ENCODE measurements at regions not wholly inside any gene's neighbourhood (a gene's known extent, or its start where the extent isn't known, plus 50 kb on each side); places are given as distances from the start of the nearest gene placed in this dataset.

DNA sequence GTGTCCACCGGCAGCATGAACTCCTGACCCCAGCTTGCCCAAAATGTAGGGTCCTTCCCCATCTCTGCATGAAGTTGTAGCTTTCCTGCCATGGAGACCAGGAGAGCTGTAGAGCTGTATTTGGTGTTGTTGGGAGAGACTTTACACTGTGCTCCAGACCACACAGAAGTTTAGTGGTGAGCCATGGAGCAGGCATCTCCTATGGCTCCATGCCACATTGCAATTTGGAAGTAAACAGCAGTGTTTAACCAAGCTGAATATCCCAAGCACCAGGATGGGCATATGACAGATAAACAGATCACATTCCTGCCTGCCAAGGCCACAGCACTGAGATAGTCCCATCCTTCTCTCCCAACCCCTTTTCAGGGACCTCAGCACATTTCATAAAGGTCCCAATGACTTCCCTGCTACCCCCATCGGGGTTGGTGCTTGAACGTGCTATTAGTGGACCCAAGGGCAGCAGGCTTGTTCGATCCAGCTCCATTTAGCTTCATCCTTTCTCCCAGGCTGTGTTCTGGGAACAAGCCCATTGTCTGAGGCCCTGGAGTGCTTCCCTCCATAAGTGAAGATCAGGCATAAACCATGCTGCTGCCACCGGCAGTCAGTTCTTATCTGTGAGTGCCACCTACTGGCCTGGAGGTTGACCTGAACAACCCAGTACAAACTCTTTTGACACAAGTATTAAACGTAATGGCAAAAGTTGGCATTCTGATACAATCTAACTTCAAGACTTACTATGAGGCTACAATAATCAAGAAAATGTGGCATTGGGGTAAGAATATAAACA is 172.3 kb upstream of the ATXN7L3B start:
- TF ChIP-seq, protein P1, sequence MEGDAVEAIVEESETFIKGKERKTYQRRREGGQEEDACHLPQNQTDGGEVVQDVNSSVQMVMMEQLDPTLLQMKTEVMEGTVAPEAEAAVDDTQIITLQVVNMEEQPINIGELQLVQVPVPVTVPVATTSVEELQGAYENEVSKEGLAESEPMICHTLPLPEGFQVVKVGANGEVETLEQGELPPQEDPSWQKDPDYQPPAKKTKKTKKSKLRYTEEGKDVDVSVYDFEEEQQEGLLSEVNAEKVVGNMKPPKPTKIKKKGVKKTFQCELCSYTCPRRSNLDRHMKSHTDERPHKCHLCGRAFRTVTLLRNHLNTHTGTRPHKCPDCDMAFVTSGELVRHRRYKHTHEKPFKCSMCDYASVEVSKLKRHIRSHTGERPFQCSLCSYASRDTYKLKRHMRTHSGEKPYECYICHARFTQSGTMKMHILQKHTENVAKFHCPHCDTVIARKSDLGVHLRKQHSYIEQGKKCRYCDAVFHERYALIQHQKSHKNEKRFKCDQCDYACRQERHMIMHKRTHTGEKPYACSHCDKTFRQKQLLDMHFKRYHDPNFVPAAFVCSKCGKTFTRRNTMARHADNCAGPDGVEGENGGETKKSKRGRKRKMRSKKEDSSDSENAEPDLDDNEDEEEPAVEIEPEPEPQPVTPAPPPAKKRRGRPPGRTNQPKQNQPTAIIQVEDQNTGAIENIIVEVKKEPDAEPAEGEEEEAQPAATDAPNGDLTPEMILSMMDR (IDR thresholded peaks at IDR 0.05; ENCODE audit: extremely low read depth, insufficient read depth, missing control alignments), result peak; percentile 59
- in situ Hi-C loops (cut with MboI; ENCODE audit: low pct_unique_long_range_greater_than_20kb, low sequenced_read_pairs, unreplicated experiment), result no loop called here
- no peak for DNase-seq (ENCODE audit: low spot score)

DNA sequence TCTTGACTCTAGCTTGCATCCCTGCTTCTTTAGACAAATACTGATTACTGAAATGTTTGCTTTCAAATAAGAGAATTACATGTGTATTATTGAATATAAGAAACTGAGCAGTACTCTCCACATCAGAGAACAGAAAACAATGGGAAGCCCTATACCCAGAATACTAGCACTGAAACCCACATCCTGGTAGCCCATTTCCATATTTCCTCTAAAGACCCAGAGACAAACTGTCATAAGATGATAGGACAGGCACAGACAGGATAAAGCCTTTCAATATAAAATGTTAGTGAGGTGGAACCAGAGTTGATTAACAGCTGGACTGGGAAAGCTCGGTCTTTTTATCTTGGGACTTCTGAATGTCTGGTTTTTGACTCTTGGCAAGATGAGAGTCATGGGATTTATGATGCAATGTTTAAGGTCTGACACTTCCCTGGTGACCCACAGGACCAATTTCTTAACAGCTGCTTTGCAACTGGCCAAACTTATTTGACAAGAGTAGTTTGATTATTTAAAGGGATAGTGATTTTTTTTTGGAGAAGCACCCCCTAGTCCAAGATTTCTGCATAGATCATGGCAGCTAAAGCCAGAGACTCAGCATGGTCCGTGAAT is 166.9 kb upstream of the ATXN7L3B start:
- in situ Hi-C loops (cut with MboI; ENCODE audit: low pct_unique_long_range_greater_than_20kb, low sequenced_read_pairs, unreplicated experiment), result no loop called here
- TF ChIP-seq, protein P1 (IDR thresholded peaks at IDR 0.05; ENCODE audit: extremely low read depth, insufficient read depth, missing control alignments), result no peak
- no peak for DNase-seq (ENCODE audit: low spot score)

DNA sequence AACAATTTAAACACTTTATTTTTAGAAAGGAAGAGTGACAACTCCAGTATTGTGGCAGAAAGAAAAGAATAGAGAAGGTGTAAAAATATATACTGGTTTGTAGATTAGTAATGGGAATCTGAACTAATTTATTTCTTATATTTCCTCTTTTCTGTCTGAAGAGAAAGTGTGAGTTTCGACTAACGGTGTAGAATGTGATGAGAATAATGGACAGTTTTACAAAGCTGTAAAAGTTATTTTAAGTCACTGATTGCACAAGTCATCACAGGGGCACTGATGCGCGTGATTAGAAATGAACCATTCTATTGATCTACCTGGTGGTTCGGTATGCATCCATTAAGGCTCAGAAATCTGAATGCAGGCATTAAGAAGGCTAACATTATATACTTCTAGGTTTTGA is 158.5 kb upstream of the ATXN7L3B start:
- TF ChIP-seq, protein P1 (IDR thresholded peaks at IDR 0.05; ENCODE audit: extremely low read depth, insufficient read depth, missing control alignments), result no peak
- in situ Hi-C loops (cut with MboI; ENCODE audit: low pct_unique_long_range_greater_than_20kb, low sequenced_read_pairs, unreplicated experiment), result no loop called here
- no peak for DNase-seq (ENCODE audit: low spot score)

DNA sequence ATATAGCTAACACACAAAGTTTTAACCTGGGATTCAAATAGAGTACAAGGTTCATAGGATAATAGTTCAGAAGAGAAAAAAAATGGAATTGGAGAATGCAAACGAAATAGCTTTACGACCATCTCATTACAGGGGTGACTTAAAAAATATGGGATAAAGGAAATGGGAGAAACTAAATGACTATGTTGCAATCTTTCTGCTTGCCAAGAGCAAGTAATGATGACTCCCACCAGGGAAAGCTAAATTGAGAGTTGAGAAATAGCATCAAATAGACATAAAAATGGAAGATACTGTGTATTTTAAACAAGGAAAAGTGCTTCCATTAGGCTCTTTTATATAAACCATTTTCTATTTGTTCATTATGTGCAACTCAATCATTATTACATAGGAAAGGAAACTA is 155.7 kb upstream of the ATXN7L3B start:
- DNase-seq (ENCODE audit: low spot score), result no peak
- TF ChIP-seq, protein P1 (IDR thresholded peaks at IDR 0.05; ENCODE audit: extremely low read depth, insufficient read depth, missing control alignments), result no peak
- in situ Hi-C loops (cut with MboI; ENCODE audit: low pct_unique_long_range_greater_than_20kb, low sequenced_read_pairs, unreplicated experiment), result no loop called here

DNA sequence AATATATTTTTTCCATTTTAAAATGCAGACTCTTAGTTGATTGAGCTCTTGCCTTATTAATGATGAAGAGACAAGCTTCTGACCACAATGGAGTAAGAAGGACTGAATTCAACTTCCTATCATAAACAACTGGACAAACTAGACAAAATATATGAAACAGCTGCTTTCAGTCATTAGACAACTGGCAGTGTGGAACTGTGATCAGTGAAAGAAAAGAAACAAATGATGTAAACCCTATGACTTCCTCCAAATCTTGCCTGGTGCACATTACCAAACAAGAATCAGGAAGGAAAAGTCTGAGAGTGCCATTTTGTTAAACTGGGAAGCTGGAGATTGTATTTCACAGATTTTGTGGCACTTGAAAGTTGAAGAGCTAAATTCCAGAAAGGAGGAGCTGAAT is 154.7 kb upstream of the ATXN7L3B start:
- DNase-seq (ENCODE audit: low spot score), result no peak
- TF ChIP-seq, protein P1 (IDR thresholded peaks at IDR 0.05; ENCODE audit: extremely low read depth, insufficient read depth, missing control alignments), result no peak
- in situ Hi-C loops (cut with MboI; ENCODE audit: low pct_unique_long_range_greater_than_20kb, low sequenced_read_pairs, unreplicated experiment), result no loop called here

DNA sequence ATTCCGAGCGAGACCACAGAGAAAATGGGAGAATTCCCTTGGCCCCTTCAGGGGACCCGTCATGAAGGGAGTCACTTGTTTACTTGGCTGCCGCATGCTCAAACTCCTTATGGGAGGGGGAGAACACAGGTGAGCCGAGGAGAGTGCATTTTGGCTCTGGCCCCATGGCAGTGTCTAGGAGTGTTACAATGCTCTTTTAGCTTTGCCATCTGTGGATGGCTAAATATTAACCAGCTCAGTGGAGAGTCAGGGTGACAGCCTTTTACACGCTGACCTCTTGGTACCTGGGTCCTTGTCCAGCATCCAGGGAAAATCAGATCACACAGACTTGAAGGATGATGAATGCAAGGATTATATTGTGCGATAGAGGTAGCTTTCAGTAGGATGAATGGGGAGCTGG is 146.4 kb upstream of the ATXN7L3B start:
- TF ChIP-seq, protein P1 (IDR thresholded peaks at IDR 0.05; ENCODE audit: extremely low read depth, insufficient read depth, missing control alignments), result no peak
- no peak for DNase-seq (ENCODE audit: low spot score)
- in situ Hi-C loops (cut with MboI; ENCODE audit: low pct_unique_long_range_greater_than_20kb, low sequenced_read_pairs, unreplicated experiment), result no loop called here

All from GM13977 (cell line).